Stimulated activated CD8-positive, alpha-beta memory T cell treated with anti-CD3 and anti-CD28 coated beads, Interleukin-15, amount 100 ng/mL, for 48 hours (primary cell): ENCODE measurements at regions not wholly inside any gene's neighbourhood (a gene's known extent, or its start where the extent isn't known, plus 50 kb on each side); places are given as distances from the start of the nearest gene placed in this dataset.
"Not testable (repeated sequence)": the region's sequence is repeated elsewhere in the genome, so short reads cannot be mapped to it uniquely, and the experiment has no call there.

ENCODE experiments used
- DNase-seq, 2 donors: peaks; one replicate each; pipeline ENCODE4 v3.0.0-alpha.2; 2020; ENCODE audit warnings: low read depth in 2 of 2

- DNase-seq, result not testable (repeated sequence)
Measured at GRCh38 chr18:14336017-14336416, 203.8 kb upstream of the ZNF519 start.

GRCh38 chr18:14321217-14321616 lies 189.0 kb upstream of the ZNF519 start:
- not testable (repeated sequence) for DNase-seq

- DNase-seq, result not testable (repeated sequence)
Measured at GRCh38 chr18:14301255-14301654, 169.0 kb upstream of the ZNF519 start.

- DNase-seq, result not testable (repeated sequence)
Measured at GRCh38 chr18:14295081-14295480, 162.8 kb upstream of the ZNF519 start.

GRCh38 chr18:14285053-14285452 lies 152.8 kb upstream of the ZNF519 start:
- no peak for DNase-seq

- not testable (repeated sequence) for DNase-seq
Measured at GRCh38 chr18:14275391-14275790, 143.2 kb upstream of the ZNF519 start.

- not testable (repeated sequence) for DNase-seq
Measured at GRCh38 chr18:14265637-14266410, 133.6 kb upstream of the ZNF519 start.

- DNase-seq, result not testable (repeated sequence)
Measured at GRCh38 chr18:14262786-14263185, 130.6 kb upstream of the ZNF519 start.

- not testable (repeated sequence) for DNase-seq
Measured at GRCh38 chr18:14250084-14250677, 117.9 kb upstream of the ZNF519 start.

GRCh38 chr18:14239224-14239623 lies 107.0 kb upstream of the ZNF519 start:
- DNase-seq, result not testable (repeated sequence)

- DNase-seq, result not testable (repeated sequence)
Measured at GRCh38 chr18:14236356-14237048, 104.3 kb upstream of the ZNF519 start.

GRCh38 chr18:14225286-14225679 lies 93.0 kb upstream of the ZNF519 start:
- not testable (repeated sequence) for DNase-seq

GRCh38 chr18:14224551-14225285 lies 92.5 kb upstream of the ZNF519 start:
- not testable (repeated sequence) for DNase-seq

- not testable (repeated sequence) for DNase-seq
Measured at GRCh38 chr18:14223919-14224318, 91.7 kb upstream of the ZNF519 start.

GRCh38 chr18:14223231-14223822 lies 91.1 kb upstream of the ZNF519 start:
- DNase-seq, result not testable (repeated sequence)

GRCh38 chr18:14222354-14223221 lies 90.4 kb upstream of the ZNF519 start:
- not testable (repeated sequence) for DNase-seq

- DNase-seq, result no peak
Measured at GRCh38 chr18:14221689-14222088, 89.5 kb upstream of the ZNF519 start.

GRCh38 chr18:14215952-14216351 lies 83.7 kb upstream of the ZNF519 start:
- DNase-seq, result not testable (repeated sequence)

GRCh38 chr18:14203424-14203823 lies 71.2 kb upstream of the ZNF519 start:
- DNase-seq, result not testable (repeated sequence)

GRCh38 chr18:14190776-14191442 lies 58.7 kb upstream of the ZNF519 start:
- not testable (repeated sequence) for DNase-seq
